ENCODE measurements at regions not wholly inside any gene's neighbourhood (a gene's known extent, or its start where the extent isn't known, plus 50 kb on each side); places are given as distances from the start of the nearest gene placed in this dataset.

DNA sequence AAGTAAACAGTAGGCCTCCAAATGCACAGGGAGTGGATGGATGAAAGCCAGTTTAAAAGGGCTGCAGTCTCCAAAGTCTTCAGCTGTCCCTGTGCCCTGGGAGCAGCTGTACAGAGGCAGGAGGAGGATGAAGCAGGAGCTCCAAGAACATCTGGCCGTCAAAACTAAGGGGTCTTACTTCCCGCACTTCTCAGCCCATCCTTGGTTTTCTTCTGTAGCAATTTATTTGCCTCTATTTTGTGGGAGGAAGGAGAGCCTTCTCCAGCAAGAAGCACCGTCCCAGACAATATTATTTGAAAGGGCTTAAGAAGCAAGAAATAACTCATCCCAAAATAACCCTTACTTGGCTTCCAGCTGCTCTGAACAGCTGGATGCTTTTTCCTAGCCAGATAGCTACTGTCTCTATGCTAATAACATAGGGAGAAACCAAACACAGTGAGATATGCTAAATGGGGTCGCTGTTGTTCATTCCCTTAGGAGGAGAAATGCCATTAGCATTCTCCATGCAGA, 133.2 kb downstream of the SPATA19 start:
- Histone ChIP-seq H3K36me3 (ENCODE audit: control insufficient read depth, insufficient read depth, low read length) (no peaks in the 10 kb centered on the region), H2BK15ac (ENCODE audit: low read depth, low read length) (no peak overlapping the region), H4K20me1 (ENCODE audit: insufficient read depth, low read length) (no peaks in the 10 kb centered on the region), H3K4me1 (ENCODE audit: control insufficient read depth, insufficient read depth, low read length) (no peaks in the 10 kb centered on the region), H3K27ac (ENCODE audit: insufficient read depth, low read length) (no peak overlapping the region), H3K14ac (replicated peaks; ENCODE audit: low read depth, low read length) (no peak overlapping the region), H2AK9ac (replicated peaks; ENCODE audit: low read depth, low read length, poor library complexity) (no peak overlapping the region), H3K9me3 (ENCODE audit: control insufficient read depth, insufficient read depth, low read length) (peaks cover 62% of the 10 kb centered on the region), H2AFZ (replicated peaks; ENCODE audit: low read length, poor library complexity) (no peak overlapping the region), H2BK120ac (ENCODE audit: low read depth, low read length) (no peak overlapping the region), H2BK20ac (ENCODE audit: low read depth, low read length) (no peak overlapping the region), H3K4ac (ENCODE audit: low read depth, low read length) (no peak overlapping the region), H3K4me2 (ENCODE audit: low read depth, low read length) (no peak overlapping the region), H4K5ac (ENCODE audit: low read depth, low read length) (no peak overlapping the region), H2BK5ac (ENCODE audit: low read depth, low read length, poor library complexity, severe bottlenecking) (no peak overlapping the region), H3K9ac (ENCODE audit: low read depth, low read length) (no peak overlapping the region), H4K91ac (ENCODE audit: insufficient read depth, low read depth, low read length) (no peak overlapping the region), H3K79me1 (ENCODE audit: low read depth in 1 of 2, low read length in 2 of 2) (no peaks in the 10 kb centered on the region), H4K8ac (ENCODE audit: low read depth in 2 of 2, low read length in 2 of 2) (no peak overlapping the region), H3K23ac (ENCODE audit: low read depth, low read length) (no peak overlapping the region), H2AK5ac (ENCODE audit: low read depth, low read length) (no peak overlapping the region), H3K9me1 (ENCODE audit: insufficient read depth, low read length) (no peaks in the 10 kb centered on the region), H3K18ac (ENCODE audit: low read depth, low read length) (no peak overlapping the region), H3K27me3 (ENCODE audit: control insufficient read depth, insufficient read depth, low read length) (no peaks in the 10 kb centered on the region), H3K56ac (ENCODE audit: extremely low read depth, insufficient read depth, low read length) (no peak overlapping the region), H3K4me3 (ENCODE audit: insufficient read depth, low read depth, low read length) (no peak overlapping the region)
- POLR2A ChIA-PET (ENCODE audit: unreplicated experiment), result no interaction called here
- ATAC-seq (ENCODE audit: low read depth), result no peak
- BruUV-seq (replicated peaks), result no TSS peak
- CTCF ChIA-PET, result no interaction called here
- intact Hi-C loops (cut with micrococcal nuclease) (no loop called here), in situ Hi-C loops (cut with MboI; ENCODE audit: low sequenced_read_pairs) (no loop called here), dilution Hi-C loops (cut with HindIII; ENCODE audit: low sequenced_read_pairs, unreplicated experiment) (no loop called here)
- DNase-seq, result no peak
- no CpG with 5 or more reads among the region's 4 CpGs for WGBS, 2 experiments (ENCODE audit: extremely low coverage in 2 of 2, insufficient read length in 1 of 2)
- TF ChIP-seq NFE2L2 (IDR thresholded peaks at IDR 0.05; ENCODE audit: low read depth, low read length) (no peak), RFX5 (IDR thresholded peaks at IDR 0.05; ENCODE audit: low read depth, low read length) (no peak), CEBPB (IDR thresholded peaks at IDR 0.05; ENCODE audit: low read depth, low read length) (no peak), SMC3 (IDR thresholded peaks at IDR 0.05; ENCODE audit: low read depth, low read length) (no peak), FOS (IDR thresholded peaks at IDR 0.05; ENCODE audit: low read depth, low read length) (no peak), BHLHE40 (IDR thresholded peaks at IDR 0.05; ENCODE audit: low read depth, low read length) (no peak), RCOR1 (IDR thresholded peaks at IDR 0.05; ENCODE audit: insufficient replicate concordance, low read length) (no peak), MXI1 (IDR thresholded peaks at IDR 0.05; ENCODE audit: borderline replicate concordance, low read depth, low read length) (no peak), RAD21 (IDR thresholded peaks at IDR 0.05; ENCODE audit: low read length) (no peak), CHD1 (IDR thresholded peaks at IDR 0.05; ENCODE audit: low read depth, low read length) (no peak), MAFK (IDR thresholded peaks at IDR 0.05; ENCODE audit: low read depth, low read length) (no peak), MAZ (IDR thresholded peaks at IDR 0.05; ENCODE audit: borderline replicate concordance, low read depth, low read length) (no peak), POLR2A (IDR thresholded peaks at IDR 0.05; ENCODE audit: low read depth, low read length) (no peak)
- TF ChIP-seq, protein P1, sequence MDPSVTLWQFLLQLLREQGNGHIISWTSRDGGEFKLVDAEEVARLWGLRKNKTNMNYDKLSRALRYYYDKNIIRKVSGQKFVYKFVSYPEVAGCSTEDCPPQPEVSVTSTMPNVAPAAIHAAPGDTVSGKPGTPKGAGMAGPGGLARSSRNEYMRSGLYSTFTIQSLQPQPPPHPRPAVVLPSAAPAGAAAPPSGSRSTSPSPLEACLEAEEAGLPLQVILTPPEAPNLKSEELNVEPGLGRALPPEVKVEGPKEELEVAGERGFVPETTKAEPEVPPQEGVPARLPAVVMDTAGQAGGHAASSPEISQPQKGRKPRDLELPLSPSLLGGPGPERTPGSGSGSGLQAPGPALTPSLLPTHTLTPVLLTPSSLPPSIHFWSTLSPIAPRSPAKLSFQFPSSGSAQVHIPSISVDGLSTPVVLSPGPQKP (IDR thresholded peaks at IDR 0.05; ENCODE audit: borderline replicate concordance, low read depth, low read length), result no peak
- TF ChIP-seq, protein P2, sequence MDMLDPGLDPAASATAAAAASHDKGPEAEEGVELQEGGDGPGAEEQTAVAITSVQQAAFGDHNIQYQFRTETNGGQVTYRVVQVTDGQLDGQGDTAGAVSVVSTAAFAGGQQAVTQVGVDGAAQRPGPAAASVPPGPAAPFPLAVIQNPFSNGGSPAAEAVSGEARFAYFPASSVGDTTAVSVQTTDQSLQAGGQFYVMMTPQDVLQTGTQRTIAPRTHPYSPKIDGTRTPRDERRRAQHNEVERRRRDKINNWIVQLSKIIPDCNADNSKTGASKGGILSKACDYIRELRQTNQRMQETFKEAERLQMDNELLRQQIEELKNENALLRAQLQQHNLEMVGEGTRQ (IDR thresholded peaks at IDR 0.05; ENCODE audit: low read depth, low read length), result no peak
- TF ChIP-seq, protein P3, sequence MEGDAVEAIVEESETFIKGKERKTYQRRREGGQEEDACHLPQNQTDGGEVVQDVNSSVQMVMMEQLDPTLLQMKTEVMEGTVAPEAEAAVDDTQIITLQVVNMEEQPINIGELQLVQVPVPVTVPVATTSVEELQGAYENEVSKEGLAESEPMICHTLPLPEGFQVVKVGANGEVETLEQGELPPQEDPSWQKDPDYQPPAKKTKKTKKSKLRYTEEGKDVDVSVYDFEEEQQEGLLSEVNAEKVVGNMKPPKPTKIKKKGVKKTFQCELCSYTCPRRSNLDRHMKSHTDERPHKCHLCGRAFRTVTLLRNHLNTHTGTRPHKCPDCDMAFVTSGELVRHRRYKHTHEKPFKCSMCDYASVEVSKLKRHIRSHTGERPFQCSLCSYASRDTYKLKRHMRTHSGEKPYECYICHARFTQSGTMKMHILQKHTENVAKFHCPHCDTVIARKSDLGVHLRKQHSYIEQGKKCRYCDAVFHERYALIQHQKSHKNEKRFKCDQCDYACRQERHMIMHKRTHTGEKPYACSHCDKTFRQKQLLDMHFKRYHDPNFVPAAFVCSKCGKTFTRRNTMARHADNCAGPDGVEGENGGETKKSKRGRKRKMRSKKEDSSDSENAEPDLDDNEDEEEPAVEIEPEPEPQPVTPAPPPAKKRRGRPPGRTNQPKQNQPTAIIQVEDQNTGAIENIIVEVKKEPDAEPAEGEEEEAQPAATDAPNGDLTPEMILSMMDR (conservative IDR thresholded peaks at IDR 0.05; ENCODE audit: low read depth, low read length), result no peak
